Upper lobe of right lung (tissue), 1 donor: ENCODE measurements at regions not wholly inside any gene's neighbourhood (a gene's known extent, or its start where the extent isn't known, plus 50 kb on each side); places are given as distances from the start of the nearest gene placed in this dataset.

Source experiments
- ATAC-seq: fragments of 200-7000 bp; cut with Tn5 transposase; one replicate; pipeline ENCODE4 v1.9.1; 2020; ENCODE audit warnings: mild to moderate bottlenecking, moderate library complexity
- DNase-seq: peaks from one replicate; pipeline ENCODE4 v3.0.0-alpha.2; 2020
- H3K27ac ChIP-seq: fragments of 200-600 bp; one replicate; pipeline ENCODE4 v1.8.0; 2022
- H3K27me3 ChIP-seq: fragments of 200-600 bp; one replicate; pipeline ENCODE4 v1.8.0; 2022; ENCODE audit warnings: mild to moderate bottlenecking
- H3K36me3 ChIP-seq: fragments of 200-600 bp; one replicate; pipeline ENCODE4 v1.8.0; 2022
- H3K4me1 ChIP-seq: fragments of 200-600 bp; one replicate; pipeline ENCODE4 v1.8.0; 2022
- H3K4me3 ChIP-seq: fragments of 200-600 bp; one replicate; pipeline ENCODE4 v1.8.0; 2022; ENCODE audit warnings: mild to moderate bottlenecking
- H3K9me3 ChIP-seq: fragments of 200-600 bp; one replicate; pipeline ENCODE4 v1.8.0; 2022
- CTCF ChIP-seq: fragments of 200-600 bp; IDR thresholded peaks from one replicate; pipeline ENCODE4 v1.8.0; 2022; ENCODE audit warnings: antibody characterized with exemption
- intact Hi-C: fragments of 100-400 bp; cut with DNase I; formaldehyde crosslinking; loops from one replicate; pipeline ENCODE4 v1.11.0; 2022
- donor health status: DM: no; HTN: yes; CAD: no; lungs with severe emphysema.

- H3K27me3 ChIP-seq: no peaks in the 10 kb centered on the region
- no peak overlapping the region for H3K4me3 ChIP-seq
- intact Hi-C loops: no loop called here
- no peaks in the 10 kb centered on the region for H3K36me3 ChIP-seq
- no peak for TF ChIP-seq CTCF
- ATAC-seq: no peak
- no peaks in the 10 kb centered on the region for H3K4me1 ChIP-seq
- no peaks in the 10 kb centered on the region for H3K9me3 ChIP-seq
- no peak for DNase-seq
- H3K27ac ChIP-seq: no peak overlapping the region
Measured at GRCh38 chr12:24232531-24232930, 283.1 kb upstream of the SOX5 start.

GRCh38 chr12:24231298-24231697 is 281.8 kb upstream of the SOX5 start:
- ATAC-seq: no peak
- TF ChIP-seq CTCF: no peak

DNA sequence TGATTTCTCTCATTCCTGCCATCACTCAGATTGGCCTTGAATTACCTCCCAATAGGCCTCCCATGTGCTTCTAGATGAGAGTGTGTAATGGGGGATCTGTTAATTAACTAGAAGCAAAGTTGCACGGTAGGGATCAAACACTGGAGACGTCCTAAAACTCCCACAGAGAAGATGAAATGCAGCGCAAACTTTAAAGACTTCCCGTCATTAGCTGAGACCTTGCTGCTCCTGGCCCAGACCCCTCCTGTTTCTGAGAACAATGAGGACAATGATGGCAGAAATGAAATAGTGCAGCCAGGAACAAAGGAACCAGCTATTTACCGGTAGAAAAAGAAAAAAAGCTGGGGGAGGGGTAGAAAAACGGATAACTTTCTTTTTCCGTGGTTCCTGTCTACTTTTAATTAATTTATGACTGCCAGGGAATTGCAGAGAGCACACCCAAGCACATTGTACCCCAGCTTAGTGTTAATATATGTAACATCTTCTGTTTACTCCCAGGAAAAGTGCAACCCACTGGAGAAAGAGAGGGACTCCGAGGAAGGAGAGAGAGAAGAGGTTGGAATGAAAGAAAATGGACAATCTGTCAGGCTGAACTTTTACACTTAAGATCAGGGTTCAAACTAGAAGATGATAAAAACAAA is 280.7 kb upstream of the SOX5 start:
- no peak overlapping the region for H3K4me3 ChIP-seq
- no peaks in the 10 kb centered on the region for H3K27me3 ChIP-seq
- ATAC-seq: no peak
- TF ChIP-seq CTCF: no peak
- no peak overlapping the region for H3K27ac ChIP-seq
- H3K36me3 ChIP-seq: no peaks in the 10 kb centered on the region
- intact Hi-C loops: no loop called here
- H3K9me3 ChIP-seq: no peaks in the 10 kb centered on the region
- DNase-seq: no peak
- H3K4me1 ChIP-seq: no peaks in the 10 kb centered on the region

More at GRCh38 chr12:24231298-24231697, 281.8 kb upstream of the SOX5 start:
- H3K27ac ChIP-seq: no peak overlapping the region
- DNase-seq: no peak
- H3K4me3 ChIP-seq: no peak overlapping the region
- intact Hi-C loops: no loop called here
- H3K27me3 ChIP-seq: no peaks in the 10 kb centered on the region
- H3K9me3 ChIP-seq: no peaks in the 10 kb centered on the region
- no peaks in the 10 kb centered on the region for H3K36me3 ChIP-seq
- no peaks in the 10 kb centered on the region for H3K4me1 ChIP-seq

DNA sequence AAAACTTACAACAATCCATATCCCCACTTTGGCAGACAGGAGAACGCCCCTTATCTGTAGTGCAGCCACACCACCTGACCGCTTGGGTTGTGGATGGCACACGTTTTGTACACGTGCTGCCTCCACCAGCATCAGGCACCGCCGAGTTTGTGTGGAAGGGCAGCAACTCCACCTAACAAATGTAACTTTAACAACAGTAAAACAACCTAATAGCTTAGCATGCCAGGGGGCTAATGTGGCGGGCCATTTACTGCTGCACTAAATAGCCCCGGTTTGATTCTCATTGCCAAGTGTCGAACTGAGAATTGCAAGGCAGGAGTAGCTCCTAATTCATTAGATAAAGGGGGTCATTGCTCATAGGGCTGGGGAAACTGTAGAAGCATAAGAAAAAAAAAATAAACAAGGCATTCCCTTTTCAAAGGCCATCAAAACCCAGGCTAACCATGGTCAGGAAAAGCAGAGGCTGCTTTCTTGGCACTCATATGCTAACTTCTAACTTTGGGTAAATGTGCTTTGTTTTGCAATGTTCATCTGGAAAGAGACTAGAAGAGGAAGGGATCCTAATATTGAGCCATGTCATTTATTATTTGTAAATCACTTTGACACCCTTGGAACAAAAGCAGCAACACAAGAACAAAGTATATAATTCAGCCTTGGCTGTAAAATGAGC is 279.7 kb upstream of the SOX5 start:
- no peak for TF ChIP-seq CTCF
- Histone ChIP-seq H3K9me3 (no peaks in the 10 kb centered on the region), H3K27me3 (no peaks in the 10 kb centered on the region), H3K27ac (no peak overlapping the region), H3K4me3 (no peak overlapping the region), H3K36me3 (no peaks in the 10 kb centered on the region), H3K4me1 (no peaks in the 10 kb centered on the region)
- no peak for DNase-seq
- ATAC-seq: no peak
- intact Hi-C loops: no loop called here

DNA sequence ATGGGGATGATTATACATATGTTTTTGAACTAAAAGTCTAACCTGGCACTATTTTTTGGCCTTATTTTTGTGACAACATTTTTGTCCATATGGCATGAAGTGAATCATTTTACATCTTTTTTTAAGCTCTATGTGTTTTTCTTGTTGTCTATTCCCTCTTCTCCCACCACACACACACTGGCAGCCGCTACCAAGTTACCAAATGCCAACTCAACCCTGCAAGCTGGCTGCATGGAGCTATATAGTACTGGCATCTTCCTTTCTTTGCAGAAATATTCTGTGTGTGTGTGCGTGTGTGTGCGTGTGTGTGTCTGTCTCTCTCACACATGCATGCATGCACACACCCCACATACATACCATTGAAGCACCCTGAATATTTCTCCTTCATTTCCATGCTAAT is 278.9 kb upstream of the SOX5 start:
- DNase-seq (no peak), ATAC-seq (no peak)
- intact Hi-C loops: no loop called here
- Histone ChIP-seq H3K27me3 (no peaks in the 10 kb centered on the region), H3K9me3 (no peaks in the 10 kb centered on the region), H3K36me3 (no peaks in the 10 kb centered on the region), H3K27ac (no peak overlapping the region), H3K4me1 (no peaks in the 10 kb centered on the region), H3K4me3 (no peak overlapping the region)
- TF ChIP-seq CTCF: no peak
